GM23338 (cell line): ENCODE measurements at regions not wholly inside any gene's neighbourhood (a gene's known extent, or its start where the extent isn't known, plus 50 kb on each side); places are given as distances from the start of the nearest gene placed in this dataset.

Experiments used
- ATAC-seq: fragments of 200-7000 bp; cut with Tn5 transposase; 3 replicates; pipeline ENCODE4 v1.9.1; 2020
- DNase-seq: peaks from one replicate; pipeline ENCODE4 v3.0.0-alpha.2; 2015; ENCODE audit warnings: low spot score
- H2AFZ ChIP-seq: fragments of 200-600 bp; sonication (generic); 2 replicates; pipeline ENCODE4 v1.8.0; 2016; ENCODE audit warnings: antibody characterized with exemption, mild to moderate bottlenecking, moderate library complexity
- H3F3A ChIP-seq: fragments of 200-600 bp; sonication (generic); replicated peaks from 2 replicates; pipeline ENCODE4 v1.8.0; 2017; ENCODE audit warnings: antibody characterized with exemption, mixed run types, low read depth
- H3K27ac ChIP-seq: fragments of 200-600 bp; sonication (generic); 2 replicates; pipeline ENCODE4 v1.6.1; 2016; ENCODE audit warnings: low read depth
- H3K27me3 ChIP-seq: fragments of 200-600 bp; sonication (generic); 2 replicates; pipeline ENCODE4 v1.8.0; 2016; ENCODE audit warnings: mild to moderate bottlenecking, mixed run types, moderate library complexity; ENCODE audit not compliant: insufficient read depth
- H3K36me3 ChIP-seq: fragments of 200-600 bp; sonication (generic); 2 replicates; pipeline ENCODE4 v1.8.0; 2016; ENCODE audit warnings: mild to moderate bottlenecking; ENCODE audit not compliant: insufficient read depth
- H3K4me1 ChIP-seq: fragments of 200-600 bp; sonication (generic); 2 replicates; pipeline ENCODE4 v1.8.0; 2016; ENCODE audit warnings: mild to moderate bottlenecking, moderate library complexity; ENCODE audit not compliant: insufficient read depth
- H3K4me2 ChIP-seq: fragments of 200-600 bp; sonication (generic); 2 replicates; pipeline ENCODE4 v1.7.1; 2017; ENCODE audit warnings: mixed run types
- H3K4me3 ChIP-seq: fragments of 200-600 bp; sonication (generic); 2 replicates; pipeline ENCODE4 v1.6.1; 2016; ENCODE audit warnings: mixed run types
- H3K79me2 ChIP-seq: fragments of 200-600 bp; sonication (generic); replicated peaks from 2 replicates; pipeline ENCODE4 v1.8.0; 2017; ENCODE audit warnings: mild to moderate bottlenecking; ENCODE audit not compliant: insufficient read depth
- H3K9me2 ChIP-seq: fragments of 200-600 bp; sonication (generic); 2 replicates; pipeline ENCODE4 v1.8.0; 2017; ENCODE audit not compliant: insufficient read depth
- H4K20me1 ChIP-seq: fragments of 200-600 bp; sonication (generic); replicated peaks from 2 replicates; pipeline ENCODE4 v1.8.0; 2017; ENCODE audit warnings: mild to moderate bottlenecking; ENCODE audit not compliant: insufficient read depth
- H3K27ac Mint-ChIP-seq: 2 replicates; pipeline ENCODE4 v1.8.0; 2020; ENCODE audit warnings: inconsistent platforms, mild to moderate bottlenecking, moderate library complexity, mixed read lengths
- H3K27me3 Mint-ChIP-seq: 3 replicates; pipeline ENCODE4 v1.8.0; 2022; ENCODE audit warnings: low read depth, mild to moderate bottlenecking, moderate library complexity, mixed read lengths, inconsistent platforms; ENCODE audit not compliant: insufficient read depth, poor library complexity
- H3K36me3 Mint-ChIP-seq: 3 replicates; pipeline ENCODE4 v1.8.0; 2021; ENCODE audit warnings: low read depth, mild to moderate bottlenecking, inconsistent platforms, moderate library complexity, mixed read lengths
- H3K4me1 Mint-ChIP-seq: 3 replicates; pipeline ENCODE4 v1.8.0; 2020; ENCODE audit warnings: mild to moderate bottlenecking, inconsistent platforms, mixed read lengths
- H3K4me3 Mint-ChIP-seq: 3 replicates; pipeline ENCODE4 v1.8.0; 2021; ENCODE audit warnings: moderate library complexity, mild to moderate bottlenecking, inconsistent platforms, mixed read lengths
- H3K9me3 Mint-ChIP-seq: 3 replicates; pipeline ENCODE4 v1.8.0; 2020; ENCODE audit warnings: moderate library complexity, mild to moderate bottlenecking, inconsistent platforms, mixed read lengths
- CREB1 ChIP-seq: fragments of 250-450 bp; sonication (Bioruptor Pico); IDR thresholded peaks from 2 replicates; pipeline ENCODE4 v1.5.0; 2020; ENCODE audit warnings: low read depth, mild to moderate bottlenecking, moderate library complexity
- EZH2 ChIP-seq: fragments of 200-600 bp; sonication (generic); IDR thresholded peaks from one replicate; pipeline ENCODE4 v1.8.0; 2017; ENCODE audit warnings: antibody characterized with exemption, mild to moderate bottlenecking, low read depth; ENCODE audit not compliant: unreplicated experiment
- EZH2phosphoT487 ChIP-seq: fragments of 200-600 bp; sonication (generic); IDR thresholded peaks from one replicate; pipeline ENCODE4 v1.8.1; 2018; ENCODE audit warnings: antibody characterized with exemption; ENCODE audit not compliant: unreplicated experiment
- JUNB ChIP-seq: IDR thresholded peaks from one replicate; pipeline ENCODE4 v1.6.1; 2016; ENCODE audit warnings: antibody characterized with exemption; ENCODE audit not compliant: unreplicated experiment
- NANOG ChIP-seq: IDR thresholded peaks from 2 replicates; pipeline ENCODE4 v1.6.1; 2016; ENCODE audit warnings: antibody characterized with exemption, borderline replicate concordance
- POLR2AphosphoS5 ChIP-seq: IDR thresholded peaks from 2 replicates; pipeline ENCODE4 v1.6.1; 2016; ENCODE audit warnings: antibody characterized with exemption, low read depth
- STAT1 ChIP-seq: IDR thresholded peaks from one replicate; pipeline ENCODE4 v1.6.1; 2016; ENCODE audit warnings: antibody characterized with exemption; ENCODE audit not compliant: unreplicated experiment
- ZNF114 ChIP-seq: fragments of 250-450 bp; sonication (Bioruptor Pico); IDR thresholded peaks from 2 replicates; pipeline ENCODE4 v1.5.0; 2020; ENCODE audit warnings: mild to moderate bottlenecking, moderate library complexity
- ZNF331 ChIP-seq: fragments of 250-450 bp; sonication (Bioruptor Pico); IDR thresholded peaks from 2 replicates; pipeline ENCODE4 v1.5.0; 2020; ENCODE audit warnings: low read depth, mild to moderate bottlenecking, moderate library complexity
- TF ChIP-seq, protein P1 (sequence below): IDR thresholded peaks from 2 replicates; pipeline ENCODE4 v1.6.1; 2016; ENCODE audit warnings: antibody characterized with exemption
- TF ChIP-seq, protein P2 (sequence below): fragments of 250-450 bp; sonication (Bioruptor Pico); IDR thresholded peaks from 2 replicates; pipeline ENCODE4 v1.5.0; 2020; ENCODE audit warnings: mild to moderate bottlenecking, moderate library complexity
- TF ChIP-seq, protein P3 (sequence below): IDR thresholded peaks from one replicate; pipeline ENCODE4 v1.6.1; 2018; ENCODE audit warnings: antibody characterized with exemption; ENCODE audit not compliant: unreplicated experiment
- TF ChIP-seq, protein P4 (sequence below), 2 experiments: fragments of 200-600 bp in 1 of 2; sonication (generic) in 1 of 2; conservative IDR thresholded peaks; 2 replicates each; pipeline versions ENCODE4 v1.5.1 to v1.6.1; 2016 to 2017; ENCODE audit warnings: antibody characterized with exemption in 2 of 2, low read depth in 2 of 2, mild to moderate bottlenecking in 2 of 2, moderate library complexity in 1 of 2

DNA sequence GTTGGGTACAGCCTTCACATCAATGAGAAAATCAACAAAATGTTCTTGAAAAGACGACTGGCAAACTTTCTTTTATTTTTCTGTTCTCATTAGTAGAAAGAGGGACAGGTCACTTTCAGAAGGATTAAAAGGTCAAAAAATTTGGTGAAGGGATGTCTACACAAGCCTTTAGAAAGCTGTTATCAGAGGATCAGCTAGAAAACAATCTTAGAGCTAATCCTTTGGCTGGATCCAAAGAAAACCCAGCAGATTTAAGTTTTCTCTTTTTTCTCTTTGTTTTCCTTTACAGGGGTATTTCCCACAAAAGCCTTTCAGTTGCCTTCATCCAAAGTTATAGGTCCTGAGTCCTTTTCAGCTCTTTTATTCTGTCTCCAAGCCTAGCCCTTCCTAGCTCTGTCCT lies 57.3 kb upstream of the EDN1 start:
- no peak overlapping the region for H2AFZ ChIP-seq
- H4K20me1 ChIP-seq: no peaks in the 10 kb centered on the region
- H3K4me2 ChIP-seq: no peak overlapping the region
- ATAC-seq: no peak
- no peaks in the 10 kb centered on the region for H3K27me3 ChIP-seq
- DNase-seq: no peak
- H3K27ac ChIP-seq: no peak overlapping the region
- peaks cover 4% of the 10 kb centered on the region for H3K4me1 ChIP-seq
- H3K4me1 Mint-ChIP-seq: peaks cover 7% of the 10 kb centered on the region; the same call in 1 of the 3 replicates
- H3F3A ChIP-seq: no peaks in the 10 kb centered on the region
- no peaks in the 10 kb centered on the region for H3K79me2 ChIP-seq
- H3K9me2 ChIP-seq: no peaks in the 10 kb centered on the region
- H3K4me3 ChIP-seq: no peak overlapping the region
- H3K9me3 Mint-ChIP-seq: no peaks in the 10 kb centered on the region
- no peaks in the 10 kb centered on the region for H3K36me3 Mint-ChIP-seq
- no peak overlapping the region for H3K4me3 Mint-ChIP-seq
- TF ChIP-seq, protein P1, sequence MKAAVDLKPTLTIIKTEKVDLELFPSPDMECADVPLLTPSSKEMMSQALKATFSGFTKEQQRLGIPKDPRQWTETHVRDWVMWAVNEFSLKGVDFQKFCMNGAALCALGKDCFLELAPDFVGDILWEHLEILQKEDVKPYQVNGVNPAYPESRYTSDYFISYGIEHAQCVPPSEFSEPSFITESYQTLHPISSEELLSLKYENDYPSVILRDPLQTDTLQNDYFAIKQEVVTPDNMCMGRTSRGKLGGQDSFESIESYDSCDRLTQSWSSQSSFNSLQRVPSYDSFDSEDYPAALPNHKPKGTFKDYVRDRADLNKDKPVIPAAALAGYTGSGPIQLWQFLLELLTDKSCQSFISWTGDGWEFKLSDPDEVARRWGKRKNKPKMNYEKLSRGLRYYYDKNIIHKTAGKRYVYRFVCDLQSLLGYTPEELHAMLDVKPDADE: no peak
- TF ChIP-seq ZNF114 (CRISPR knock-in tag) (no peak), EZH2phosphoT487 (no peak), NANOG (no peak), POLR2AphosphoS5 (no peak), EZH2 (no peak), ZNF331 (CRISPR knock-in tag) (no peak), STAT1 (no peak), JUNB (no peak), CREB1 (no peak)
- TF ChIP-seq, protein P2, sequence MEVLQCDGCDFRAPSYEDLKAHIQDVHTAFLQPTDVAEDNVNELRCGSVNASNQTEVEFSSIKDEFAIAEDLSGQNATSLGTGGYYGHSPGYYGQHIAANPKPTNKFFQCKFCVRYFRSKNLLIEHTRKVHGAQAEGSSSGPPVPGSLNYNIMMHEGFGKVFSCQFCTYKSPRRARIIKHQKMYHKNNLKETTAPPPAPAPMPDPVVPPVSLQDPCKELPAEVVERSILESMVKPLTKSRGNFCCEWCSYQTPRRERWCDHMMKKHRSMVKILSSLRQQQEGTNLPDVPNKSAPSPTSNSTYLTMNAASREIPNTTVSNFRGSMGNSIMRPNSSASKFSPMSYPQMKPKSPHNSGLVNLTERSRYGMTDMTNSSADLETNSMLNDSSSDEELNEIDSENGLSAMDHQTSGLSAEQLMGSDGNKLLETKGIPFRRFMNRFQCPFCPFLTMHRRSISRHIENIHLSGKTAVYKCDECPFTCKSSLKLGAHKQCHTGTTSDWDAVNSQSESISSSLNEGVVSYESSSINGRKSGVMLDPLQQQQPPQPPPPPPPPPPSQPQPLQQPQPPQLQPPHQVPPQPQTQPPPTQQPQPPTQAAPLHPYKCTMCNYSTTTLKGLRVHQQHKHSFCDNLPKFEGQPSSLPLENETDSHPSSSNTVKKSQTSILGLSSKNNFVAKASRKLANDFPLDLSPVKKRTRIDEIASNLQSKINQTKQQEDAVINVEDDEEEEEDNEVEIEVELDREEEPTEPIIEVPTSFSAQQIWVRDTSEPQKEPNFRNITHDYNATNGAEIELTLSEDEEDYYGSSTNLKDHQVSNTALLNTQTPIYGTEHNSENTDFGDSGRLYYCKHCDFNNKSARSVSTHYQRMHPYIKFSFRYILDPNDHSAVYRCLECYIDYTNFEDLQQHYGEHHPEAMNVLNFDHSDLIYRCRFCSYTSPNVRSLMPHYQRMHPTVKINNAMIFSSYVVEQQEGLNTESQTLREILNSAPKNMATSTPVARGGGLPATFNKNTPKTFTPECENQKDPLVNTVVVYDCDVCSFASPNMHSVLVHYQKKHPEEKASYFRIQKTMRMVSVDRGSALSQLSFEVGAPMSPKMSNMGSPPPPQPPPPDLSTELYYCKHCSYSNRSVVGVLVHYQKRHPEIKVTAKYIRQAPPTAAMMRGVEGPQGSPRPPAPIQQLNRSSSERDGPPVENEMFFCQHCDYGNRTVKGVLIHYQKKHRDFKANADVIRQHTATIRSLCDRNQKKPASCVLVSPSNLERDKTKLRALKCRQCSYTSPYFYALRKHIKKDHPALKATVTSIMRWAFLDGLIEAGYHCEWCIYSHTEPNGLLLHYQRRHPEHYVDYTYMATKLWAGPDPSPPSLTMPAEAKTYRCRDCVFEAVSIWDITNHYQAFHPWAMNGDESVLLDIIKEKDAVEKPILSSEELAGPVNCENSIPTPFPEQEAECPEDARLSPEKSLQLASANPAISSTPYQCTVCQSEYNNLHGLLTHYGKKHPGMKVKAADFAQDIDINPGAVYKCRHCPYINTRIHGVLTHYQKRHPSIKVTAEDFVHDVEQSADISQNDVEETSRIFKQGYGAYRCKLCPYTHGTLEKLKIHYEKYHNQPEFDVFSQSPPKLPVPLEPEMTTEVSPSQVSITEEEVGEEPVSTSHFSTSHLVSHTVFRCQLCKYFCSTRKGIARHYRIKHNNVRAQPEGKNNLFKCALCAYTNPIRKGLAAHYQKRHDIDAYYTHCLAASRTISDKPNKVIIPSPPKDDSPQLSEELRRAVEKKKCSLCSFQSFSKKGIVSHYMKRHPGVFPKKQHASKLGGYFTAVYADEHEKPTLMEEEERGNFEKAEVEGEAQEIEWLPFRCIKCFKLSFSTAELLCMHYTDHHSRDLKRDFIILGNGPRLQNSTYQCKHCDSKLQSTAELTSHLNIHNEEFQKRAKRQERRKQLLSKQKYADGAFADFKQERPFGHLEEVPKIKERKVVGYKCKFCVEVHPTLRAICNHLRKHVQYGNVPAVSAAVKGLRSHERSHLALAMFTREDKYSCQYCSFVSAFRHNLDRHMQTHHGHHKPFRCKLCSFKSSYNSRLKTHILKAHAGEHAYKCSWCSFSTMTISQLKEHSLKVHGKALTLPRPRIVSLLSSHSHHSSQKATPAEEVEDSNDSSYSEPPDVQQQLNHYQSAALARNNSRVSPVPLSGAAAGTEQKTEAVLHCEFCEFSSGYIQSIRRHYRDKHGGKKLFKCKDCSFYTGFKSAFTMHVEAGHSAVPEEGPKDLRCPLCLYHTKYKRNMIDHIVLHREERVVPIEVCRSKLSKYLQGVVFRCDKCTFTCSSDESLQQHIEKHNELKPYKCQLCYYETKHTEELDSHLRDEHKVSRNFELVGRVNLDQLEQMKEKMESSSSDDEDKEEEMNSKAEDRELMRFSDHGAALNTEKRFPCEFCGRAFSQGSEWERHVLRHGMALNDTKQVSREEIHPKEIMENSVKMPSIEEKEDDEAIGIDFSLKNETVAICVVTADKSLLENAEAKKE (CRISPR knock-in tag): no peak
- TF ChIP-seq, protein P3, sequence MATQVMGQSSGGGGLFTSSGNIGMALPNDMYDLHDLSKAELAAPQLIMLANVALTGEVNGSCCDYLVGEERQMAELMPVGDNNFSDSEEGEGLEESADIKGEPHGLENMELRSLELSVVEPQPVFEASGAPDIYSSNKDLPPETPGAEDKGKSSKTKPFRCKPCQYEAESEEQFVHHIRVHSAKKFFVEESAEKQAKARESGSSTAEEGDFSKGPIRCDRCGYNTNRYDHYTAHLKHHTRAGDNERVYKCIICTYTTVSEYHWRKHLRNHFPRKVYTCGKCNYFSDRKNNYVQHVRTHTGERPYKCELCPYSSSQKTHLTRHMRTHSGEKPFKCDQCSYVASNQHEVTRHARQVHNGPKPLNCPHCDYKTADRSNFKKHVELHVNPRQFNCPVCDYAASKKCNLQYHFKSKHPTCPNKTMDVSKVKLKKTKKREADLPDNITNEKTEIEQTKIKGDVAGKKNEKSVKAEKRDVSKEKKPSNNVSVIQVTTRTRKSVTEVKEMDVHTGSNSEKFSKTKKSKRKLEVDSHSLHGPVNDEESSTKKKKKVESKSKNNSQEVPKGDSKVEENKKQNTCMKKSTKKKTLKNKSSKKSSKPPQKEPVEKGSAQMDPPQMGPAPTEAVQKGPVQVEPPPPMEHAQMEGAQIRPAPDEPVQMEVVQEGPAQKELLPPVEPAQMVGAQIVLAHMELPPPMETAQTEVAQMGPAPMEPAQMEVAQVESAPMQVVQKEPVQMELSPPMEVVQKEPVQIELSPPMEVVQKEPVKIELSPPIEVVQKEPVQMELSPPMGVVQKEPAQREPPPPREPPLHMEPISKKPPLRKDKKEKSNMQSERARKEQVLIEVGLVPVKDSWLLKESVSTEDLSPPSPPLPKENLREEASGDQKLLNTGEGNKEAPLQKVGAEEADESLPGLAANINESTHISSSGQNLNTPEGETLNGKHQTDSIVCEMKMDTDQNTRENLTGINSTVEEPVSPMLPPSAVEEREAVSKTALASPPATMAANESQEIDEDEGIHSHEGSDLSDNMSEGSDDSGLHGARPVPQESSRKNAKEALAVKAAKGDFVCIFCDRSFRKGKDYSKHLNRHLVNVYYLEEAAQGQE: no peak
- TF ChIP-seq, protein P4, sequence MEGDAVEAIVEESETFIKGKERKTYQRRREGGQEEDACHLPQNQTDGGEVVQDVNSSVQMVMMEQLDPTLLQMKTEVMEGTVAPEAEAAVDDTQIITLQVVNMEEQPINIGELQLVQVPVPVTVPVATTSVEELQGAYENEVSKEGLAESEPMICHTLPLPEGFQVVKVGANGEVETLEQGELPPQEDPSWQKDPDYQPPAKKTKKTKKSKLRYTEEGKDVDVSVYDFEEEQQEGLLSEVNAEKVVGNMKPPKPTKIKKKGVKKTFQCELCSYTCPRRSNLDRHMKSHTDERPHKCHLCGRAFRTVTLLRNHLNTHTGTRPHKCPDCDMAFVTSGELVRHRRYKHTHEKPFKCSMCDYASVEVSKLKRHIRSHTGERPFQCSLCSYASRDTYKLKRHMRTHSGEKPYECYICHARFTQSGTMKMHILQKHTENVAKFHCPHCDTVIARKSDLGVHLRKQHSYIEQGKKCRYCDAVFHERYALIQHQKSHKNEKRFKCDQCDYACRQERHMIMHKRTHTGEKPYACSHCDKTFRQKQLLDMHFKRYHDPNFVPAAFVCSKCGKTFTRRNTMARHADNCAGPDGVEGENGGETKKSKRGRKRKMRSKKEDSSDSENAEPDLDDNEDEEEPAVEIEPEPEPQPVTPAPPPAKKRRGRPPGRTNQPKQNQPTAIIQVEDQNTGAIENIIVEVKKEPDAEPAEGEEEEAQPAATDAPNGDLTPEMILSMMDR (conservative IDR thresholded peaks at IDR 0.05; ENCODE audit: low read depth in 2 of 2): no peak
- H3K27me3 Mint-ChIP-seq: peaks cover 2% of the 10 kb centered on the region
- H3K27ac Mint-ChIP-seq: 0 out of 2 replicates have a peak overlapping the region, but pooled peaks have one; percentile 1
- H3K36me3 ChIP-seq: no peaks in the 10 kb centered on the region
